ENCODE measurements at regions not wholly inside any gene's neighbourhood (a gene's known extent, or its start where the extent isn't known, plus 50 kb on each side); places are given as distances from the start of the nearest gene placed in this dataset.
"Not testable (repeated sequence)": the region's sequence is repeated elsewhere in the genome, so short reads cannot be mapped to it uniquely, and the experiment has no call there.

GRCh38 chr3:147521646-147522045 is 112.5 kb downstream of the ZIC1 start:
- no peak for DNase-seq (ENCODE audit: low spot score)
- Histone ChIP-seq H3K36me3 (ENCODE audit: insufficient read depth) (no peaks in the 10 kb centered on the region), H2AFZ (no peak overlapping the region), H3K9me2 (ENCODE audit: insufficient read depth) (no peaks in the 10 kb centered on the region), H3K4me1 (ENCODE audit: insufficient read depth) (no peaks in the 10 kb centered on the region), H3K79me2 (replicated peaks; ENCODE audit: insufficient read depth) (no peaks in the 10 kb centered on the region), H3F3A (replicated peaks; ENCODE audit: low read depth) (no peaks in the 10 kb centered on the region), H3K4me3 (no peak overlapping the region), H3K27ac (ENCODE audit: low read depth) (no peak overlapping the region), H4K20me1 (replicated peaks; ENCODE audit: insufficient read depth) (no peaks in the 10 kb centered on the region), H3K27me3 (ENCODE audit: insufficient read depth) (no peaks in the 10 kb centered on the region), H3K4me2 (no peak overlapping the region)
- no peaks in the 10 kb centered on the region for H3K9me3 Mint-ChIP-seq
- TF ChIP-seq CTCF (conservative IDR thresholded peaks at IDR 0.05; ENCODE audit: low read depth in 2 of 2) (no peak), JUNB (IDR thresholded peaks at IDR 0.05; ENCODE audit: unreplicated experiment) (no peak), STAT1 (IDR thresholded peaks at IDR 0.05; ENCODE audit: unreplicated experiment) (no peak), ZNF331 (CRISPR knock-in tag; IDR thresholded peaks at IDR 0.05; ENCODE audit: low read depth) (no peak), REST (IDR thresholded peaks at IDR 0.05; ENCODE audit: unreplicated experiment) (no peak), EZH2phosphoT487 (IDR thresholded peaks at IDR 0.05; ENCODE audit: unreplicated experiment) (no peak), ZNF114 (CRISPR knock-in tag; IDR thresholded peaks at IDR 0.05) (no peak), EZH2 (IDR thresholded peaks at IDR 0.05; ENCODE audit: low read depth, unreplicated experiment) (no peak), NANOG (IDR thresholded peaks at IDR 0.05; ENCODE audit: borderline replicate concordance) (no peak), CREB1 (CRISPR knock-in tag; IDR thresholded peaks at IDR 0.05; ENCODE audit: low read depth) (no peak), POLR2AphosphoS5 (IDR thresholded peaks at IDR 0.05; ENCODE audit: low read depth) (no peak)
- TF ChIP-seq, protein P1, sequence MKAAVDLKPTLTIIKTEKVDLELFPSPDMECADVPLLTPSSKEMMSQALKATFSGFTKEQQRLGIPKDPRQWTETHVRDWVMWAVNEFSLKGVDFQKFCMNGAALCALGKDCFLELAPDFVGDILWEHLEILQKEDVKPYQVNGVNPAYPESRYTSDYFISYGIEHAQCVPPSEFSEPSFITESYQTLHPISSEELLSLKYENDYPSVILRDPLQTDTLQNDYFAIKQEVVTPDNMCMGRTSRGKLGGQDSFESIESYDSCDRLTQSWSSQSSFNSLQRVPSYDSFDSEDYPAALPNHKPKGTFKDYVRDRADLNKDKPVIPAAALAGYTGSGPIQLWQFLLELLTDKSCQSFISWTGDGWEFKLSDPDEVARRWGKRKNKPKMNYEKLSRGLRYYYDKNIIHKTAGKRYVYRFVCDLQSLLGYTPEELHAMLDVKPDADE (IDR thresholded peaks at IDR 0.05): no peak
- H3K4me1 Mint-ChIP-seq: peaks cover 14% of the 10 kb centered on the region; the same call in 2 of the 3 replicates
- no peak overlapping the region for H3K4me3 Mint-ChIP-seq
- no peaks in the 10 kb centered on the region for H3K27me3 Mint-ChIP-seq (ENCODE audit: insufficient read depth, low read depth, poor library complexity)
- no peaks in the 10 kb centered on the region for H3K36me3 Mint-ChIP-seq (ENCODE audit: low read depth)
- no peak for ATAC-seq
- H3K27ac Mint-ChIP-seq: no peak overlapping the region

DNA sequence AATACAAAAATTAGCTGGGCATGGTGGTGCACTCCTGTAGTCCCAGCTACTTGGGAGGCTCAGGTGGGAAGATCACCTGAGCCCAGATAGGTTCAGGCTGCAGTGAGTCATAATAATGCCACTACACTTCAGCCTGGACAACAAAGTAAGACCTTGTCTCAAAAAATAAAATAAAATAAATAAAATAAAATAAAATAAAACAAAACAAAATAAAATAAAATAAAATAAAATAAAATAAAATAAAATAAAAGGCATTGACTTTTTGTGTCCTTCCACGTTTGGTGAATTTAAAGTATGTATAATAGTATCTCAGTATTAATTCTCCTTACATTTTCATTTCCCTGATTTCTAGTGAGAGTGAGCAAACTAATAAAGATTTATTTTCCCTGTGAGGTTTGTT is 113.6 kb downstream of the ZIC1 start:
- not testable (repeated sequence) for H3K27ac ChIP-seq (ENCODE audit: low read depth); H3K4me3 Mint-ChIP-seq; H3K36me3 ChIP-seq (ENCODE audit: insufficient read depth); H4K20me1 ChIP-seq (replicated peaks; ENCODE audit: insufficient read depth); H3K4me1 ChIP-seq (ENCODE audit: insufficient read depth); H3K4me3 ChIP-seq; DNase-seq (ENCODE audit: low spot score); H2AFZ ChIP-seq; H3K27me3 ChIP-seq (ENCODE audit: insufficient read depth); H3K9me2 ChIP-seq (ENCODE audit: insufficient read depth); H3K36me3 Mint-ChIP-seq (ENCODE audit: low read depth); H3K79me2 ChIP-seq (replicated peaks; ENCODE audit: insufficient read depth); H3K27me3 Mint-ChIP-seq (ENCODE audit: insufficient read depth, low read depth, poor library complexity); H3K9me3 Mint-ChIP-seq; ATAC-seq; H3F3A ChIP-seq (replicated peaks; ENCODE audit: low read depth); H3K4me2 ChIP-seq; H3K27ac Mint-ChIP-seq
- H3K4me1 Mint-ChIP-seq: peaks cover 14% of the 10 kb centered on the region; the same call in 2 of the 3 replicates

Data from GM23338 (cell line).